BLaER1 treated with 17β-estradiol and CSF1 and Interleukin-3, amounts not matched to agents 10 nM and 100 nM (cell line): ENCODE measurements at regions not wholly inside any gene's neighbourhood (a gene's known extent, or its start where the extent isn't known, plus 50 kb on each side); places are given as distances from the start of the nearest gene placed in this dataset.

ENCODE experiments used
- H3K27ac ChIP-seq, 11 experiments: shearing (Covaris generic); formaldehyde crosslinking; 2 replicates each; pipeline ENCODE4 v1.8.1; 2022
- H3K27me3 ChIP-seq, 11 experiments: shearing (Covaris generic); formaldehyde crosslinking; 2 replicates each; pipeline ENCODE4 v1.8.1; 2022
- H3K36me3 ChIP-seq, 11 experiments: shearing (Covaris generic); formaldehyde crosslinking; 2 replicates each; pipeline ENCODE4 v1.8.1; 2022
- H3K4me1 ChIP-seq, 10 experiments: shearing (Covaris generic); formaldehyde crosslinking; 2 replicates each; pipeline ENCODE4 v1.8.1; 2022
- H3K4me2 ChIP-seq, 11 experiments: shearing (Covaris generic); formaldehyde crosslinking; 2 replicates each; pipeline ENCODE4 v1.8.1; 2022
- H3K4me3 ChIP-seq, 10 experiments: shearing (Covaris generic); formaldehyde crosslinking; 2 replicates each; pipeline ENCODE4 v1.8.1; 2022
- H3K9ac ChIP-seq, 11 experiments: shearing (Covaris generic); formaldehyde crosslinking; 2 replicates each; pipeline ENCODE4 v1.8.1; 2022
- H3K9me3 ChIP-seq, 11 experiments: shearing (Covaris generic); formaldehyde crosslinking; replicated peaks in 1 of 11; 2 replicates each; pipeline ENCODE4 v1.8.1; 2022
- H4K20me1 ChIP-seq, 11 experiments: shearing (Covaris generic); formaldehyde crosslinking; 2 replicates each; pipeline ENCODE4 v1.8.1; 2022
- Cebpa-rat ChIP-seq, 11 experiments: shearing (Covaris generic); IDR thresholded peaks; 2 replicates each; pipeline ENCODE4 v1.8.1; 2022

DNA sequence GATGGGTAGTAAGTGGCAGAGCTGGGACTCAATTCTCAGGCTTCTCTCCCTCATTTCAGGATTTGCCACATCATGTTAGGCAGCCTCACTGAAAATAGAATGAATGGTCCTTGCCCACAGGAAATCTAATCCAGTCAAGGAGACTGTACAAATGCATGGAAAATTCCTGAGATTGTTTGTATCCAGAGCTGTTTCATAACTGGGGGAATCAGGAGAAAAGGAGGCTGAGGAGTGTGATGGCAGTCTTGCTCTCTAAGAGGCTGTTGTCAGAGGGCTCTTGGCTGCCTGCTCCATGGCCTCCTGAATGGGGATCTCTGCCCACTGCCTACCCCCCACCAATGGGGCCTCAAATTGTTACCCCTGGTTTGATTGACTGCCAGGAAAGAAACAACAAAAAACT lies 141.9 kb upstream of the TNR start:
- Histone ChIP-seq H3K4me3 (no peak overlapping the region), H4K20me1 (no peaks in the 10 kb centered on the region; a peak in 1 of 22 replicates), H3K4me2 (no peak overlapping the region), H3K9ac (no peak overlapping the region), H3K27ac (no peak overlapping the region), H3K4me1 (peaks cover 0 to 12% (median 10%) of the 10 kb centered on the region in 10 experiments; a peak in 11 of 20 replicates), H3K36me3 (no peaks in the 10 kb centered on the region), H3K27me3 (no peaks in the 10 kb centered on the region), H3K9me3 (no peaks in the 10 kb centered on the region)
- TF ChIP-seq Cebpa-rat (IDR thresholded peaks at IDR 0.05) = no peak

DNA sequence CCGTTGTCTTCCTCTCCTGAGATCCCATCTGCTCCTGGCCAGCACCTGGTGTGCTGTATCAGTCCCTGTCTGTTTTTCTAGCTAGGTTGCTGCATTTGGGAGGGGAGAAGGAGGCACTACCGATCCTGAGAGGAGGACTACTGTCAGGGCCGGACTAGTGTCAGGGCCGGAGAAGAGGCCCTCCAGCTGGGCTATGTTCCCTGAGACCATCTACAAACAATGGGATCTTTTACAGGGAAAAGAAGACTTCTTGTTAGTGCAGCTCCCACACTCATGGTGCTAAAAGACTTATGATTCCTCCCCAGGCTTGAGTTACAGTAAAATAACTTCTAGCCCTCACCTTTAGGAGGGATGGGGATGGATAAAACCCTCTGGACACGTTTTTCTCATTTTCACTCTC lies 141.0 kb upstream of the TNR start:
- Histone ChIP-seq H3K36me3 (no peaks in the 10 kb centered on the region), H3K9ac (no peak overlapping the region), H3K4me2 (no peak overlapping the region), H3K4me1 (peaks cover 0 to 12% (median 10%) of the 10 kb centered on the region in 10 experiments; a peak in 11 of 20 replicates), H4K20me1 (no peaks in the 10 kb centered on the region; a peak in 1 of 22 replicates), H3K9me3 (no peaks in the 10 kb centered on the region), H3K27me3 (no peaks in the 10 kb centered on the region), H3K27ac (no peak overlapping the region), H3K4me3 (no peak overlapping the region)
- TF ChIP-seq Cebpa-rat (IDR thresholded peaks at IDR 0.05) = no peak

DNA sequence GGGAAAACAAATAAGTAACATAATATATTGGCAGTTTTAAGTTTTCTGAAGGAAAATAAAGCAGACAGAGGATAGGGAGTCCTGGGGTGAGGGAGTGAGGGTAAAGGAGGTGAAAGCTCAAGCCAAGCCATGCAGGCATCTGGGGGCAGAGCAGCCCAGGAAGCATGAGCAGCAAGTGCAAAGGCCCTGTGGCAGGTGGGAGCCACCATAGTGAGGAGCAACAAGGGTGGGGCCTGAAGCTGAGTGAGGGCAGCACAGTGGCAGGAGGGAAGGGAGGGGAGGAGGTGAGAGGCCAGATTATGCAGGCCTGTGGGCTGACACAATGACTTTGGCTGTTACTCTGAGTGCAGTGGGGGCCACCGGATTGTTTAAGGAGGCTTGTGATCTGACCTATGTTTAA lies 138.8 kb upstream of the TNR start:
- H3K27ac ChIP-seq = no peak overlapping the region
- peaks cover 0 to 12% (median 10%) of the 10 kb centered on the region in 10 experiments; a peak in 11 of 20 replicates for H3K4me1 ChIP-seq
- no peak overlapping the region for H3K4me3 ChIP-seq
- TF ChIP-seq Cebpa-rat (IDR thresholded peaks at IDR 0.05) = no peak
- no peak overlapping the region for H3K9ac ChIP-seq
- no peaks in the 10 kb centered on the region for H3K36me3 ChIP-seq
- no peak overlapping the region for H3K4me2 ChIP-seq
- no peaks in the 10 kb centered on the region; a peak in 1 of 22 replicates for H4K20me1 ChIP-seq
- no peaks in the 10 kb centered on the region for H3K27me3 ChIP-seq
- no peaks in the 10 kb centered on the region for H3K9me3 ChIP-seq

DNA sequence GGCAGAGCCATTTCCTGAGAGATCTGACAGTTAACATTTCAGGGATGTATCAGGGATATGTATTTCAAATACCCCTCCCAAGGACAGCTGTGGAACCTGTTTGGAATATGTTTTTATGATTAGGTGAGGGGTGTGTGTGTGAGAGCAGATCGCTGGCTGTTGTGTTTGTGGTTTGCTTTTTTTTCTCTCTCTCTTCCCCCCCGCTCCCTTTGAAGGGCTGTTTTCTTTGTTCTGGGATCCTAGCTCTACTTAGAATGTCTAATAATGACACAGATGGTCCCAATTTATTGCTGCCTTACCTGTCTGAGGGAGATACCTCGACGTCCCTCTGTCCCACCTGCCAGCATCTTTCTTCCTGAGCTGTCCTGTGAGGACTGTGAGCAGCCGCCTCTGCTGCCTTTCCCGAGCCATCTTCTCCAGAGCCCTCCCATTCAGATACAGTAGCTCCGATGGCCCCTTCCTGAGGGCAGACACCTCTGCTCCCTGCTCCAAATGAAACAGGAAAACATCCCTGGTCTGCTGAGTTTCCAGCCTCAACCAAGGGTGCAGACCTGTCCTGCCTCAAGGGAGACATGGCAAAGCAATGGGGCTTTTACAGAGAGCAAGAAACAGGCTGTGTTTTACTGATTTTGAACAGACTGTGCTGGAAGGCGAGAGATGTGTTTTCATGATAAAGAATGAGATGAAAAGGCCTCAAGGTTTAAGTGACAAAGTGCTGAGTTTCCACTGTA lies 138.0 kb upstream of the TNR start:
- Histone ChIP-seq H4K20me1 (no peaks in the 10 kb centered on the region; a peak in 1 of 22 replicates), H3K27ac (no peak overlapping the region), H3K27me3 (no peaks in the 10 kb centered on the region), H3K4me1 (peaks cover 0 to 12% (median 10%) of the 10 kb centered on the region in 10 experiments; a peak in 11 of 20 replicates), H3K4me3 (no peak overlapping the region), H3K9me3 (no peaks in the 10 kb centered on the region), H3K36me3 (no peaks in the 10 kb centered on the region), H3K9ac (no peak overlapping the region), H3K4me2 (peak overlapping the region in 8 of 11 experiments; percentile 5 to 62 (median 31); a peak in 11 of 22 replicates)
- no peak for TF ChIP-seq Cebpa-rat (IDR thresholded peaks at IDR 0.05)

DNA sequence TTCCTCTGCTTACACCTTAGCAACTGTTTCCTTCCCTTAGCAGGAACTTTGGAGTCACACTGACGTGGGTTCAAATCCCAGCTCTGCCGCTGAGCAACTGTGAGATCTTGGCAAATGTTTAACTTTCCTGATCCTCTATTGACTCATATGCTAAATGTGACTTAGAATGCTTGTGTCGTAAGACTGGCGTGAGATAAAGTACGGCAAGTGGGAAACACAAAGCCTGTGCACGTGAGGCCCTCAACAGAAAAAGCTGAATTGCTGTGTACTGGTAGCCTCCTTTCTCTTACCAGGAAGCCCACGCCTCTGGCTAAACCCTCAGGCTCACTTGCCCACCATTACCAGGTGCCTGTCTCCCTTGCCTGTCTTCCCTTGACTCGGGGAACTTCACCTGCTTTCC lies 135.4 kb upstream of the TNR start:
- Histone ChIP-seq H3K4me3 (no peak overlapping the region), H4K20me1 (no peaks in the 10 kb centered on the region), H3K27me3 (no peaks in the 10 kb centered on the region), H3K4me1 (peaks cover 0 to 12% (median 10%) of the 10 kb centered on the region in 10 experiments; a peak in 11 of 20 replicates), H3K36me3 (no peaks in the 10 kb centered on the region), H3K27ac (no peak overlapping the region), H3K9me3 (no peaks in the 10 kb centered on the region), H3K4me2 (no peak overlapping the region), H3K9ac (no peak overlapping the region)
- TF ChIP-seq Cebpa-rat (IDR thresholded peaks at IDR 0.05) = no peak

DNA sequence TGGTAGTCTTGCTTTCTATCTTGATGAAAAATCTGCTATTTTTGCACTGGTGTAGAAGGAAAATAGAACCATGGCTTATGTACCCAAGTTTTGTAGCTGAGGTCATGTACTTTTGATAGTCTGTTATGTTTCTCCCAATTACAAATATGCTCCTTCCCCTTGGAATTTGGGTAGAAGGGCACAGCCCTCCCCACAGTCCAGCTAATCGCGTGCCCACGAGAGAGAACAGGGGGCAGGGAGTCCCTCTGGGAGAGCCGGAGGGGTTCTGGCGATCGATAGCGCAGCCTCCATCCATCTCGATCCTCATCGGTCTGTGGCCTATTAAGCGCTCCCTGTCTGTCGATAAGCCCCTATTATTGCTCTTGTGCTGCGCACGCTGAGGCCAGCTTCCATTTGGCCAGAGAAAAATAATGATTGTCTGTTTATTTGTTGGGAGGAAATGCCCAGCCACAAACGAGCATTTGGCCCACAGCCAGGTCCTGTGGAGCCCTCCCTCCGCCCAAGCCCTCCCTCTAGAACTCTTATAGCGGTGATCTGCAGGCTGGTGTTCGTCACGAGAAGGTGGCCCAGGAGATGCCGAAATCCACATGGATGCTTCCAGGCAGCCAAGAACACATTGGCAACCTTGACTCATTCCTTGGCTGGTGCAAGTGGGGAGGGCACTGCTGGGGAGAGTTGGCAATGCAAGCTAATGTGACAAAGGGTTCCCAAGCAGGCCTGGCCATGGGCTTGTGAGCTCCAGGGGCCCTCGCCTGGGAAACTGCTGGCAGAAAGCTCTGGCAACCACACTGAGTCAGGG lies 134.7 kb upstream of the TNR start:
- H3K4me2 ChIP-seq = no peak overlapping the region
- H3K27ac ChIP-seq = no peak overlapping the region
- H4K20me1 ChIP-seq = no peaks in the 10 kb centered on the region
- no peaks in the 10 kb centered on the region for H3K27me3 ChIP-seq
- H3K9me3 ChIP-seq = no peaks in the 10 kb centered on the region
- H3K4me3 ChIP-seq = no peak overlapping the region
- H3K4me1 ChIP-seq = peaks cover 0 to 16% (median 10%) of the 10 kb centered on the region in 10 experiments; a peak in 11 of 20 replicates
- no peak for TF ChIP-seq Cebpa-rat (IDR thresholded peaks at IDR 0.05)
- no peak overlapping the region for H3K9ac ChIP-seq
- no peaks in the 10 kb centered on the region for H3K36me3 ChIP-seq

DNA sequence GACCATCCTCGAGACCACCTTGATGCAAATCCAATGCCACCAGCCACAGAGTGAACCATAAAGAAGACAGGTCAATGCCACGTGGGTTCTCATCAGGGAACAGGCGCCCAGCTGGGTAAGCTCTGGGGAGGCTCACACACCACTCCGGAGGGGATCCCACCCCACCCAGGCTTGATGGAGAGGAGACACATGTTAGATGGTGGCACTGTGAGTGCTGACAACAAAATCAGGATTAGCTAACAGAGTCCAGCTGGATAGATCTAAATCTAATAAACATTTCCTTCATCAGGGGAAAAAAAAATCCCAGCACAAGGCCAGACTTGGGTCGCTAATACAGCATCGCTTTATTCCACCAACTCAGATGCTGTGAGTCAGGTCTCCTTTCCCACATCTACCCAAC lies 132.2 kb upstream of the TNR start:
- no peak for TF ChIP-seq Cebpa-rat (IDR thresholded peaks at IDR 0.05)

DNA sequence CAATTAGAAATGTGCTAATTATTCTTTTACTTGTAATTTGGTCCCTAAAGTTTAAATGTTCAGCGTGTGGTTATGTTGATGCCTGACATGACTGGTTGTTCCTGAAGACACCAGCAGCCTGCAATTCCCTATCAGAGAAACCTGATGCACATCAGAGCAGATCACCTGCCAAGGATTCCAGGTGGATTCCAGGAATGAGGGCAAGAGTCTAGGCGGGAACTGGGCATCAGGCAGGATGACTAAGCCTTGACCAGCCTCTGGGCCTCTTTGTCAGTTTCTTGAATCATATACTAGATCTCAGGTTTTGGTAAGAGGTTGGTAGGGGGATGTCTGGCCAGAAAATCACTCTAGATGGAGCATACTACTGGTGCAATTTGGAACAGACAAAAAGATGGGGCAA lies 130.7 kb upstream of the TNR start:
- H3K36me3 ChIP-seq = no peaks in the 10 kb centered on the region
- H3K4me1 ChIP-seq = peaks cover 0 to 7% (median 0%) of the 10 kb centered on the region in 10 experiments; a peak in 3 of 20 replicates
- H3K4me2 ChIP-seq = no peak overlapping the region
- no peaks in the 10 kb centered on the region for H4K20me1 ChIP-seq
- TF ChIP-seq Cebpa-rat (IDR thresholded peaks at IDR 0.05) = no peak
- H3K9ac ChIP-seq = no peak overlapping the region
- no peaks in the 10 kb centered on the region for H3K27me3 ChIP-seq
- no peak overlapping the region for H3K4me3 ChIP-seq
- H3K9me3 ChIP-seq = no peaks in the 10 kb centered on the region
- no peak overlapping the region for H3K27ac ChIP-seq

More for the DNA sequence above, 132.2 kb upstream of the TNR start:
- no peak overlapping the region for H3K9ac ChIP-seq
- no peak overlapping the region for H3K4me2 ChIP-seq
- peaks cover 0 to 7% (median 0%) of the 10 kb centered on the region in 10 experiments; a peak in 4 of 20 replicates for H3K4me1 ChIP-seq
- H3K36me3 ChIP-seq = no peaks in the 10 kb centered on the region
- H3K27ac ChIP-seq = no peak overlapping the region
- no peaks in the 10 kb centered on the region for H3K27me3 ChIP-seq
- no peak overlapping the region for H3K4me3 ChIP-seq
- H3K9me3 ChIP-seq = no peaks in the 10 kb centered on the region
- H4K20me1 ChIP-seq = no peaks in the 10 kb centered on the region

DNA sequence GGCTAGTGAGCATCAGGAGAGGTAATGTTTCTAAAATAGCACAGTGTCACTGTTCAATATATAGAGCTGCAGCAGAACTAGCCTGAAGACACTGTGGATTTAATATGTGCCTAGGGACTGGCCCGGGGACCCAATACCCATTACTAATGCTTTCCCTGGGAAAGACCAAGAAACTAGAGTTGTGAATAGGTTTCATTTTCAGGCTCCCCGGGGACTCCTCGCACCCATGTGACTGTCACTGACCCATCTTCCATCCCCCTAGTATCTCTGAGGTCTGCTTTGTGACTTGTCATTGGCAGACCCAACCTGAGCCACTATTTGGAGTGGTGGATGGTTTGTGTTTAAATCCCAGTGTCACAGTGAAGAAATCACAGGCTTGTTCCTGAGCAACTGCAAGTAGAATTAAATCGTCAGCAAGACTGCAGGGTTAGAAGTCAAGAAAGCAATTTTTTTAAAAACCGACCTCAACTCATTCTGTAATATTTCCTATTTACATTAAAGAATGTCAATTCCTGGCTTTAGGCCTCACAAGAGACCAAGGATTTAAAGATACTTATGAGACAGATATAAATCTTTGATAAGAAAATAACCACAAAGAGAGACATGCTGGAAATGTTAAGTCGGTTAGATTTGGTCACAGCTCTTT lies 130.0 kb upstream of the TNR start:
- Histone ChIP-seq H3K9me3 (no peaks in the 10 kb centered on the region), H3K27me3 (no peaks in the 10 kb centered on the region), H3K4me2 (peak overlapping the region in 2 of 11 experiments; percentile 4 to 33; a peak in 2 of 22 replicates), H3K27ac (no peak overlapping the region), H3K36me3 (no peaks in the 10 kb centered on the region), H4K20me1 (no peaks in the 10 kb centered on the region), H3K4me3 (no peak overlapping the region), H3K9ac (no peak overlapping the region), H3K4me1 (peaks cover 0 to 7% (median 0%) of the 10 kb centered on the region in 10 experiments; a peak in 3 of 20 replicates)
- no peak for TF ChIP-seq Cebpa-rat (IDR thresholded peaks at IDR 0.05)
